ENCODE measurements at regions not wholly inside any gene's neighbourhood (a gene's known extent, or its start where the extent isn't known, plus 50 kb on each side); places are given as distances from the start of the nearest gene placed in this dataset.

GRCh38 chr7:94843553-94843952 lies 63.8 kb upstream of the PPP1R9A start:
- no peak for TF ChIP-seq POLR2AphosphoS5 (IDR thresholded peaks at IDR 0.05)
- no peak for TF ChIP-seq CTCF (IDR thresholded peaks at IDR 0.05)

Data from breast epithelium (tissue), 3 donors.